HG02938 (cell line): ENCODE measurements at regions not wholly inside any gene's neighbourhood (a gene's known extent, or its start where the extent isn't known, plus 50 kb on each side); places are given as distances from the start of the nearest gene placed in this dataset.

Experiments
- ATAC-seq: cut with Tn5 transposase; IDR thresholded peaks from one replicate; pipeline ENCODE4 v1.9.1; 2021; ENCODE audit warnings: mild to moderate bottlenecking, moderate library complexity; ENCODE audit not compliant: unreplicated experiment

- no peak for ATAC-seq
Measured at GRCh38 chr13:73428137-73428536, 369.3 kb downstream of the KLF5 start.

DNA sequence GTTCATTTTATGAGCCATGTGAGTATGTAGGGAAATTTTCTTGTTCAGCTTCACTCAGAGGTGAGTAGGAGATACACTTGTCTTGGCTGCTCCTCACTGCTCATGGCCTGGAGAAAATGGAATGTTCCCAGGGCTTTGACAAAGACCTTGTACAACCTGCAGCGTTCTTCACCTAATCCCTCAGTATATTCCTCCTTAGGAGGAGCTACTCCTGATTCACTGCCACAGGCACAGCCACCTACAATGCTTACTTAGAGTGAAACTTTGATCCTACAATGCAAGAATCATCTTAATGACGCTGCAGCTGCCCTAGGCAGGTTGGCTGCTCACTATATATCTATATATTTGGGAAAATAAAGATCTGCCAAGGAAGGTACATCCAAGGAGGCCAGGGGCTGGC, 364.2 kb downstream of the KLF5 start:
- no peak for ATAC-seq

GRCh38 chr13:73421310-73421912, 362.6 kb downstream of the KLF5 start:
- no peak for ATAC-seq

GRCh38 chr13:73419186-73419585, 360.4 kb downstream of the KLF5 start:
- no peak for ATAC-seq

- ATAC-seq, result peak; percentile 52
Measured at GRCh38 chr13:73417012-73417615, 358.3 kb downstream of the KLF5 start.

DNA sequence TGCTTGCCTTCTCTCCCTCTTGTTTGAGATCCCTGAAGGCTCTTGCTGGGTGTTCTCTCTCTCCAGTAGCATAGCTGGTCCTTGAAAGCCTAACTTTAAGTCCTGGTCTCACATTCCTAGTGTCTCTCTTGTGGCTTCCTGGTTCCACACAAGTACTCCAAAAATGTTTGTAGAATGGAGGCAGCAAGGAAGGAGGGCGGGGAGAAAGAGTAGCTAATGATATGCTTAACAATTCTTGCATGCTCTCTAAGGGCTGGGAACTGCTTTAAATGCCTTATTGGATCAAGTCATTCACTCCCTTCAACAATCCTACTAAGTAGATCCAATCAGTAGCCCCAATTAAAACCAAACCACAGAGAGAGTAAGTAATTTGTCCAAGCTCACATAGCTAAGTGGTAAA, 357.3 kb downstream of the KLF5 start:
- ATAC-seq, result no peak

DNA sequence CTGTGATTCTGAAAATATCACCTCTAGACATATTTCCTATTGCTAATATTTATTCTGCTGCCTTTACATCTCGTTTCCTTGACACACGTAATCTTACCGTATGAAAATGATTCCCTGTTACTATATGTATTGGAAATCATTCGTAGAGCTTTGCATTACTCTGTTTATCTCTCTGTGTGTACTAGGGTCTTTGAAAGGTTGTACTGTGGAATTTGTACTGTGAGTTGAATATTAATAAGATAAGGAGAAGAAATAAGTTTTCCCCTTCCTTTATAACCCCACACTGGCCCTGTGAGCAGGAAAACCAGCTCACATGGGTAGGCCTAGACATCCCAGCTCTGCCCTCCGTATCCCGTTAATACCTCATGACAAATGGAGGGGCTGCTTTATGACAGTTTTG, 354.9 kb downstream of the KLF5 start:
- no peak for ATAC-seq

GRCh38 chr13:73412933-73413332, 354.1 kb downstream of the KLF5 start:
- no peak for ATAC-seq

DNA sequence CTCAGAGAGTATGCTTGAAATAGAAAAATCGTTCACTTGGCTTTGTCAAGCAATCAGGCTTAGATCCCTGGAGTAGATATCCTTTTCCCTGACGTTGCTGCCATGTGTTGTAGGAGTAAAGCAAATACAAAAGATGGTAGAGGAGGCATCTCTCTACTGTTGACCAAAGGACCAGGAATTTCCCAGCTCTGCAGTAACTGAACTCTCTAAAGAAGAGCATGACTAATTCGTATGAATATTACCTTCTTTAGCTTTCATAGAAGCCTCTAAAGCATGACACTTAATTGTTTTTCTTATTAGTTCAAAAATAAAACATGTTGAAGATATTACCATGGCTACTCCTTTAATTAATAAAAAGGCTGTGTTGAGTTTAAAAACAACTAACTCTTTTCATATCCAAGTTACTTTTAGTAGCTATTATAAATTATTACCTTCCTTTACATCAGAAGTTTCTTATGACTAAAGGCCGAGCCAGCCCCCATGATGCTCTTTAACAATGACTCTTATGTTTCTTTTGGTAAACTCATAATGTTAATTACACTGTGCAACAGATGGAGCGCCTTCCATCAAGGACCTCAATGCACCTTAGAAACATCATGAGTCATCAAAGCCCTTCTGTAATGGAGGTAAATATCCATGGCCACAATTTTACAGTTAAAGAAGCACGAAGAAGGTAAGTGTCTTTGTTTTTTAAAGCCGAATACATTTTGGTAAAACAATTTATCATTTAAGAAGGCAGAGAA, 352.4 kb downstream of the KLF5 start:
- no peak for ATAC-seq

DNA sequence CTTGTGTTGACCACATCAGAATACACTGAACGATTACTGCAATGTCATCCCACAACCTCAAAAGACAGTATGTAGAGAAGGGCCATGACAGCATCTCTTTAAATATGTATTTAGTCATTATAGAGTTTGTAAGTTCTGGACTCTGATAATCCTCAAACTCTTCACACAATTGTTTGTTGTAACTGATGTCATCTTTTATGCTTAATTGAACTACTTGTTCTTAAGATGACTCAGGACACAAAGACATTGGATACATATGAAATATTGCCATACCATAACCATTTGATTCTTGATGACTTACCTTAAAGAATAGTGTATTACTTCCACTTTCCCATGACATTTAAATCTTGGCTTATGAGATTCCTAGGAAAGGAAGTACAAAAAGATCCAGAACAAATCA, 347.6 kb downstream of the KLF5 start:
- ATAC-seq, result no peak

DNA sequence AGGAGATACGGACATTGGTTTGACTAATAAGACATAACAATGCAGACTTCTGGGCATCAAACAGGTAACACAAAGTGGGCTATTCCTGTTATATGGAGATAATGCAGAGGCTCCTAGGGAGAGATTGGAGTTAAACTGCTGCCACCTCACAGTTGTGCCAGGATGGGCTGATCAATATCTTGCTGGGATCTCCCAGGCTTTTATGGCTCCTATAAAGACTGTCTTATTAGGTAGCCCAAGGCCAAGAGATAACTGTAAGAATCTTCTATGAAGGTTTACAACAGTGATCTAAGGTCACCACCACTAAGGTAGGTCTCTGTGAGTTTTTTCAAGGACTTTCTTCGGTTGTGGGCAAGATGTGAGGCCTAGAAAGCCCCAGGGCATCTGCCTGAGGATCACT, 345.8 kb downstream of the KLF5 start:
- ATAC-seq, result no peak

DNA sequence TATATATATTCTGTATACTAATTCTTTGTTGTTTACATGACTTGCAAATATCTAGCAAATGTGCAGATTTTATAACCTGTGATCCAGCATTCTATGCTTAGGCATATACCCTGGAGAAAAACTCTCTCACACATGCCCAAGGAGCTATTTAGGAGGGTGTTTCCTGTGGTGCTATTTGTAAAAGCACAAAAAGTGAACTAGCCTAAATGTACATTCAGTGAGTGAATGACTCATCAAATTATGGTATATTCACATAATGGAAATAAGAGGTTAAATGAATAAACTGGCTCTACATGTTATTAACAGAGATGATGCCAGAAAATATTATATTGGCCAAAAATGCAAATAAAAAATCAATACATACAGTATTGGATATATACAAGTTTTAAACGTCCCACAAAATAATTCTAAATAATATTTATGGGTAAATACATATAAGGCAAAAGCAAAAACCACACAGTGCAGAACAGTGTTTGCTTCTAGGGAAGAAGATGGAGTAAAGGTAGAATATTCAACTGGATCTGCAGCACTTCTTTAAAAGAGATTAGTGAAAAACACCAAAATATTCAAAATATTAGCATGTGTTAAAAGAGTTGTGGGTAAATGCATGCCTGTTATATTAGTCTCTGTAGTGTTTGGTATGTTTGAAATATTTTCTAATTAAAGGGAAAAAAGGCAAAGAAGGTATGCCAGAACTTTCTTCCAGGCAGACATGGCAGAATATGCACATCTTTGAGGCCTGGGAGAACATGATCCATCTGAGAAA, 344.7 kb downstream of the KLF5 start:
- no peak for ATAC-seq

- no peak for ATAC-seq
Measured at GRCh38 chr13:73401769-73402168, 343.0 kb downstream of the KLF5 start.

DNA sequence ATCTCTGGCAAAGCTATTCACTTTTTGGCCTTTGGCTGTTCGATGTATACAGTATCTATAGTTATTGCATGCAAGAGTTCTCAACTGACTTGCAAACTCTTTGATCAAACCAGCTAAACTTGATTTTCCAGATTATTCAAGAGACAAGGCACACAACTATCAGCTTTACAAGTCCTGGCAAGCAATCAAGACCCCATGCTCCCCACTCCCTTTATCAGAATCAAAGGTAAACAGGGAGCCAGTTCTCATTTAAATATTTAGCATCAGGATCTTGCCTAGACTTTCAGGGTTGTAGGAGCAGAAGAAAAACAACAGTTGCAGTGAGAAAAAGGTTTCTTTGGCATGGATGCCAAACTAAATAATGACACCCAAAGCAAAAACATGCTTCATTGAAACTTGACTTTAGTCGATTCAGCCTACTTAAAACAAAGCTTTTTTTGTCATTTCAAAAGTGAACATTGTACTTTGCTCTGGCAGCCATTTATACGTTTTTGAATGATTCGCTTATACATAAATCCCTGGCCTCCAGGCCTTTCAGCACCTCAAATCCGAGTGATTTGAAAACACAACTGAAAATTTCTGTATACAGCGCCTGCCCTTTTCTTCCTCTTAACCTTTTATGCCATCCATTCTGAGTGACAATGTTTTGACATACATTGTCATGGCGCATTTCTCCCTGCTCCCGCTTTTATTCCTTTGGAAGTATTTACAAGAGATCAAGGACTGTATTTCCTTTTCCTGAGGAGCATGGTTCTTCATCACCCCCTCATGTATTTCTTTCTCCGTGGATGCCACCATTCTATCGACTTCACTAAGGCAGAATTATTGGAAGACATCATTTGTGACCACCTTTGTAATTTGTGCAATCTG, 340.8 kb downstream of the KLF5 start:
- ATAC-seq, result no peak

DNA sequence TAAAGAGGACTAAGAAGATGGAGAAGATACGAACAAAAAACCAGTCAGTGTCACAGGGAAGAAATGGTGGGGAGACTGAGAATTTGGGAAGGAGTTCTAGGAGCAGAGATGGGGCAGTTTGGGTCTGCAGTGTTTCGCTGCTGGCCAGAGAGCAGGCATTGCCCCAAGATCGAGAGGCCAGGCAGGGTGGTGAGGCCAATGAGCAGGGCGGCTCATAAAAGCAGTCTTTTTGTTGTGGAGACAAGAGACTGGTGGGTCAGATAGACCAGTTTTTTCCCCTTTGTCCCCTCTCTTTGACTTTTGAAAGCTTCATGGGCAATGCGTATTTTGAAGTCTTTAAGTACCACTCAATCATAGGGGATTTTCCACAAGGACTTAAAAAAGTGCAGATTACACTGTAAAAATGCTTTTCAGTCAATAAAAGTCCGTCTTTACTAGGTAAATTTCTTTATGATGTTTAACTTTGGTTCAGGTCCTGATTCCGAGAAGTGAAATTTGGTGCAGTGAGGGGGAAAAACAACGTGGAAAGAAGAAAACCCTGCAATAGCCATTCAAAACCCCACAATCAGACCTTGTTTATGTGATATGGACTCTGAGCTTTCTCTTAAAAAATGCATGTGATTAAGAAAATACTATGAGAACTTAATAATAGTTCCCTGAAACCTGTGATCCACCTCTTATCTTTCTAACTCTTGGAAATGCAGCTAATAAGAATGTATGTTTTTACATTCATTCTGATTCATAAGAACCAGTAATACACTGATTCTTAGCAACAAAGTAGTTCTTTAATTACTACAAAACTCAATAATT, 338.9 kb downstream of the KLF5 start:
- no peak for ATAC-seq

GRCh38 chr13:73394066-73394465, 335.3 kb downstream of the KLF5 start:
- no peak for ATAC-seq

DNA sequence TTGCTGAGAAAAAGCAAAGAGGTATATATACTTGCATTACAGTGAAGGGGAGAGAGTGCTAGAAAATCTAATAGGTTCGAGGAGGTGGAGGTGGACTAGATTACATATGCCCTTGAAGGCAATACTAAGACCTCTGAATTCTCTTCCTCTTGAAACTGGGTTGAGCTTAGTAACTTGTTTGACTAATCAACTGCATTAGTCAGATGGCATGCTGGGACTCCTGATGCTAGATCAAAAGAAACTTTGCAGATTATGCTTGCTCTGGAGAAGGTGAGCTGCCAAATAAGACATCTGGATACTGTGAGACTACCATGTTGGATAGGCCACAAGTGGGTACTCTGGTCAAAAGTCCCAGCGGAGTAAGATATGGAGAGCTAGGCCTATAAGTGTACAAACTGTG, 331.3 kb downstream of the KLF5 start:
- ATAC-seq, result no peak

DNA sequence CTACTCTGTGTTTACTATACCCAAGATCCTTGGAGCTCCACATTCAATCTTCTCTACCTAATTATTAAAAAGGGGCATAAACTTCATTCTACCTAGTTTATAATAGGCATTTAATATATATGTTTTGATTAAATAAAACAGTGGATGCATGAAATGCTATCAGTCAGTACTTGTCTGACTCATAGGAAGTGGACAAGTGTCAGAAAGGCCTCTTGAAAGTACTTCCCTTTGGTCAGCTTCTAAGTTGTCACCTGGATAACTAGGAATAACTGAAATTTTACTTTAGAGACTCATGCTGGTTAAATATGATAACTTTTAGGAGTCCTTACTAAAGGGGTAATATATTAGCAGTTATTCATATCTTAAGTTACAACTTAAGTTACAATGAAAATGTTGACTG, 329.8 kb downstream of the KLF5 start:
- ATAC-seq, result no peak

DNA sequence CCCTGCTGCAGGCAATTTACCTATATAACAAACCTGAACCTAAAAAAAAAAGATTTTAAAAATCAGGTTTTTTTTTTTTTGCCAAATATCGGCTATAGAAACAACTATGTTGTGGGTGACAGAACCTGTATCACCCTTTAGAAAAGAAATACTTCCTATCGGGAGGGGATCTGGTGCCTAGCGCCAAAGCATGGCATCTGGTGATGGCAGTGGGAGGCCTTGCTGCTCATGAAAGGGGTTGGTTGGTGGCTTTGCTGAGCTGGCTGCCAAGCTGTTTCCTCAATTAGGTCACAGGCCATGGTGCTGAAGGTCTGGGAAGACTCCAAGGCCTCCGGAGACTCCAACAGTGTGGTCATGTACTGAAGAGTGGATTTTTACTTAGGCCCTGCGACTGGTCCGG, 328.5 kb downstream of the KLF5 start:
- no peak for ATAC-seq

- ATAC-seq, result no peak
Measured at GRCh38 chr13:73385848-73386247, 327.0 kb downstream of the KLF5 start.
